ENCODE measurements at regions not wholly inside any gene's neighbourhood (a gene's known extent, or its start where the extent isn't known, plus 50 kb on each side); places are given as distances from the start of the nearest gene placed in this dataset.

DNA sequence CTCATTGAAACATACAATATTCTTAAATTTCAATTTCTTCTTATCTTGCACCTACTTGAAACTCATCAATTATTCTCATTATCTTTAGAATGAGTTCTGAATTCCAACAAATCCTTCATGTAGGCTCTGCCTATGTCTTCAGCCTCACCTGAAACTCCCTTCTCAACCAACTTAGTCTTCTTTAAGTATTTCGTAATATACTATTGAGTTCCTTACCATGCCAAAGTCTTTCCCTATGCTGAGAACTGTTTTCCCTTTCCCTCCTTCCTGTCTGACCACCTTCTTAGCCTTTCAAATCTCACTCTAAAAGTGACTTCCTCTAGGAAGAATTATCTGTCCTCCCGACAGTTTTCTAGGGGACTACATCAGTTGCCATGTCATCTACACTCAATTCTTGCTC, 50.9 kb upstream of the ZFAND5 start:
- no peak for TF ChIP-seq POLR2A (IDR thresholded peaks at IDR 0.05)
- TF ChIP-seq, protein P1, sequence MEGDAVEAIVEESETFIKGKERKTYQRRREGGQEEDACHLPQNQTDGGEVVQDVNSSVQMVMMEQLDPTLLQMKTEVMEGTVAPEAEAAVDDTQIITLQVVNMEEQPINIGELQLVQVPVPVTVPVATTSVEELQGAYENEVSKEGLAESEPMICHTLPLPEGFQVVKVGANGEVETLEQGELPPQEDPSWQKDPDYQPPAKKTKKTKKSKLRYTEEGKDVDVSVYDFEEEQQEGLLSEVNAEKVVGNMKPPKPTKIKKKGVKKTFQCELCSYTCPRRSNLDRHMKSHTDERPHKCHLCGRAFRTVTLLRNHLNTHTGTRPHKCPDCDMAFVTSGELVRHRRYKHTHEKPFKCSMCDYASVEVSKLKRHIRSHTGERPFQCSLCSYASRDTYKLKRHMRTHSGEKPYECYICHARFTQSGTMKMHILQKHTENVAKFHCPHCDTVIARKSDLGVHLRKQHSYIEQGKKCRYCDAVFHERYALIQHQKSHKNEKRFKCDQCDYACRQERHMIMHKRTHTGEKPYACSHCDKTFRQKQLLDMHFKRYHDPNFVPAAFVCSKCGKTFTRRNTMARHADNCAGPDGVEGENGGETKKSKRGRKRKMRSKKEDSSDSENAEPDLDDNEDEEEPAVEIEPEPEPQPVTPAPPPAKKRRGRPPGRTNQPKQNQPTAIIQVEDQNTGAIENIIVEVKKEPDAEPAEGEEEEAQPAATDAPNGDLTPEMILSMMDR (IDR thresholded peaks at IDR 0.05), result no peak
